ENCODE measurements at regions not wholly inside any gene's neighbourhood (a gene's known extent, or its start where the extent isn't known, plus 50 kb on each side); places are given as distances from the start of the nearest gene placed in this dataset.

DNA sequence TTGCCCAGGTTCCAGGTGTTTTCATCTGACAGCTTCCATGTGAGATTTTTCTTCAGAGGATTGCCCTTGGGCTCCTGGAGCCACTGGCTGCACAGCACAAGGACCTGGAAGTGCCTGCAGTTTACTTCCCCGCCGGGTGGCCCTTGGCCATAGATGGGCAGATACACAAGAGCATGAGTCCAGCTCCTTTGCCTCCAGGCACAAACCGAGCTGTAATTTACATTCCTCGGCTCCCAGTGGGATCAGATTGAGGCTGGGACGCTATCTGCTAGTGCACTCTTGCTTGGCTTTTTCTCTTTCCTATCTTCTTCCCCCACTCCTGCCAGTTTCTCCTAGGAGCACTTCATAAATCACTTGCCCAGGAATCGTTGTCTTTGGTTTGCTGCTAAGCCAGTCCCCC, 85.4 kb upstream of the RALY start:
- TF ChIP-seq TAF1 (IDR thresholded peaks at IDR 0.05; ENCODE audit: low read depth) = no peak
- no peak for TF ChIP-seq RAD21 (IDR thresholded peaks at IDR 0.05; ENCODE audit: low read depth)
- TF ChIP-seq EGR1 (IDR thresholded peaks at IDR 0.05) = no peak
- TF ChIP-seq TEAD4 (IDR thresholded peaks at IDR 0.05) = no peak
- no peak for TF ChIP-seq YY1 (IDR thresholded peaks at IDR 0.05; ENCODE audit: low read depth)
- TF ChIP-seq FOXM1 (IDR thresholded peaks at IDR 0.05; ENCODE audit: borderline replicate concordance, low read depth) = no peak
- no peak for TF ChIP-seq TCF12 (IDR thresholded peaks at IDR 0.05; ENCODE audit: low read depth)
